Astrocyte (in vitro differentiated cells and primary cell): ENCODE measurements at regions not wholly inside any gene's neighbourhood (a gene's known extent, or its start where the extent isn't known, plus 50 kb on each side); places are given as distances from the start of the nearest gene placed in this dataset.

Experiments used
- DNase-seq: peaks from one replicate; pipeline ENCODE4 v3.0.0-alpha.2; 2010; ENCODE audit warnings: low read depth
- FAIRE-seq: peaks from 2 replicates; lab custom pipeline; 2011; peaks lifted over from hg19 to GRCh38; lab: Jason Lieb, UNC
- H2AFZ ChIP-seq: 2 replicates; pipeline ENCODE4 v1.6.0; 2012; ENCODE audit warnings: low read depth, low read length, inconsistent platforms
- H3K27ac ChIP-seq: 2 replicates; pipeline ENCODE4 v1.5.1; 2011; ENCODE audit warnings: low read depth, low read length, inconsistent platforms
- H3K27me3 ChIP-seq: 2 replicates; pipeline ENCODE4 v1.6.0; 2011; ENCODE audit warnings: low read length, inconsistent platforms; ENCODE audit not compliant: insufficient read depth
- H3K36me3 ChIP-seq: 2 replicates; pipeline ENCODE4 v1.5.1; 2011; ENCODE audit warnings: low read length, inconsistent platforms; ENCODE audit not compliant: insufficient read depth
- H3K4me1 ChIP-seq: 2 replicates; pipeline ENCODE4 v1.5.1; 2011; ENCODE audit warnings: low read length, inconsistent platforms; ENCODE audit not compliant: insufficient read depth
- H3K4me2 ChIP-seq: 2 replicates; pipeline ENCODE4 v1.6.0; 2012; ENCODE audit warnings: low read length, inconsistent platforms
- H3K4me3 ChIP-seq: 2 replicates; pipeline ENCODE4 v1.5.1; 2011; ENCODE audit warnings: low read depth, mild to moderate bottlenecking, low read length, inconsistent platforms; ENCODE audit not compliant: insufficient read depth
- H3K79me2 ChIP-seq: 2 replicates; pipeline ENCODE4 v1.6.0; 2012; ENCODE audit warnings: mild to moderate bottlenecking, low read length, inconsistent platforms; ENCODE audit not compliant: insufficient read depth
- H3K9ac ChIP-seq: 2 replicates; pipeline ENCODE4 v1.6.0; 2012; ENCODE audit warnings: mild to moderate bottlenecking, low read length, inconsistent platforms
- H3K9me3 ChIP-seq: 2 replicates; pipeline ENCODE4 v1.5.1; 2012; ENCODE audit warnings: low read depth, mild to moderate bottlenecking, low read length, inconsistent platforms; ENCODE audit not compliant: insufficient read depth
- H4K20me1 ChIP-seq: 2 replicates; pipeline ENCODE4 v1.6.0; 2012; ENCODE audit warnings: low read length, inconsistent platforms; ENCODE audit not compliant: insufficient read depth
- H3K27ac Mint-ChIP-seq: one replicate; pipeline ENCODE4 v1.8.0; 2021; ENCODE audit warnings: mild to moderate bottlenecking, mixed read lengths; ENCODE audit not compliant: unreplicated experiment
- H3K27me3 Mint-ChIP-seq: one replicate; pipeline ENCODE4 v1.8.0; 2021; ENCODE audit warnings: low read depth, mixed read lengths; ENCODE audit not compliant: unreplicated experiment
- H3K36me3 Mint-ChIP-seq: one replicate; pipeline ENCODE4 v1.8.0; 2021; ENCODE audit warnings: low read depth, mixed read lengths; ENCODE audit not compliant: unreplicated experiment
- H3K4me1 Mint-ChIP-seq: one replicate; pipeline ENCODE4 v1.8.0; 2021; ENCODE audit warnings: low read depth, mixed read lengths; ENCODE audit not compliant: unreplicated experiment
- H3K4me3 Mint-ChIP-seq: one replicate; pipeline ENCODE4 v1.8.0; 2021; ENCODE audit warnings: mild to moderate bottlenecking, moderate library complexity, mixed read lengths; ENCODE audit not compliant: unreplicated experiment
- H3K9me3 Mint-ChIP-seq: one replicate; pipeline ENCODE4 v1.8.0; 2021; ENCODE audit warnings: mild to moderate bottlenecking, mixed read lengths; ENCODE audit not compliant: unreplicated experiment
- EZH2 ChIP-seq: IDR thresholded peaks from 2 replicates; pipeline ENCODE4 v1.6.1; 2012; ENCODE audit warnings: mild to moderate bottlenecking, low read length, inconsistent platforms; ENCODE audit not compliant: insufficient read depth
- TF ChIP-seq, protein P1 (sequence below): IDR thresholded peaks from 2 replicates; pipeline ENCODE4 v1.5.1; 2011; ENCODE audit warnings: low read depth, mild to moderate bottlenecking, inconsistent platforms, low read length, moderate library complexity; ENCODE audit not compliant: insufficient read depth

- TF ChIP-seq, protein P1, sequence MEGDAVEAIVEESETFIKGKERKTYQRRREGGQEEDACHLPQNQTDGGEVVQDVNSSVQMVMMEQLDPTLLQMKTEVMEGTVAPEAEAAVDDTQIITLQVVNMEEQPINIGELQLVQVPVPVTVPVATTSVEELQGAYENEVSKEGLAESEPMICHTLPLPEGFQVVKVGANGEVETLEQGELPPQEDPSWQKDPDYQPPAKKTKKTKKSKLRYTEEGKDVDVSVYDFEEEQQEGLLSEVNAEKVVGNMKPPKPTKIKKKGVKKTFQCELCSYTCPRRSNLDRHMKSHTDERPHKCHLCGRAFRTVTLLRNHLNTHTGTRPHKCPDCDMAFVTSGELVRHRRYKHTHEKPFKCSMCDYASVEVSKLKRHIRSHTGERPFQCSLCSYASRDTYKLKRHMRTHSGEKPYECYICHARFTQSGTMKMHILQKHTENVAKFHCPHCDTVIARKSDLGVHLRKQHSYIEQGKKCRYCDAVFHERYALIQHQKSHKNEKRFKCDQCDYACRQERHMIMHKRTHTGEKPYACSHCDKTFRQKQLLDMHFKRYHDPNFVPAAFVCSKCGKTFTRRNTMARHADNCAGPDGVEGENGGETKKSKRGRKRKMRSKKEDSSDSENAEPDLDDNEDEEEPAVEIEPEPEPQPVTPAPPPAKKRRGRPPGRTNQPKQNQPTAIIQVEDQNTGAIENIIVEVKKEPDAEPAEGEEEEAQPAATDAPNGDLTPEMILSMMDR, result no peak
- TF ChIP-seq EZH2, result no peak
- no peak for DNase-seq
- H3K27ac Mint-ChIP-seq, result no peak overlapping the region
- Histone ChIP-seq H3K27ac (no peak overlapping the region), H3K4me2 (no peak overlapping the region), H3K79me2 (no peaks in the 10 kb centered on the region), H3K9me3 (peaks cover 8% of the 10 kb centered on the region), H3K36me3 (no peaks in the 10 kb centered on the region), H3K9ac (no peak overlapping the region), H3K4me1 (no peaks in the 10 kb centered on the region), H3K4me3 (no peak overlapping the region), H4K20me1 (no peaks in the 10 kb centered on the region), H2AFZ (no peak overlapping the region), H3K27me3 (no peaks in the 10 kb centered on the region)
- H3K36me3 Mint-ChIP-seq, result no peaks in the 10 kb centered on the region
- H3K4me1 Mint-ChIP-seq, result no peaks in the 10 kb centered on the region
- FAIRE-seq, result no peak
- H3K9me3 Mint-ChIP-seq, result no peaks in the 10 kb centered on the region
- H3K4me3 Mint-ChIP-seq, result no peak overlapping the region
- no peaks in the 10 kb centered on the region for H3K27me3 Mint-ChIP-seq
These were observed 259.7 kb downstream of the INSC start for GRCh38 chr11:15374418-15374817.

- Mint-ChIP-seq H3K27me3 (no peaks in the 10 kb centered on the region), H3K9me3 (no peaks in the 10 kb centered on the region), H3K4me1 (no peaks in the 10 kb centered on the region), H3K4me3 (no peak overlapping the region), H3K36me3 (no peaks in the 10 kb centered on the region), H3K27ac (no peak overlapping the region)
- Histone ChIP-seq H3K79me2 (no peaks in the 10 kb centered on the region), H2AFZ (no peak overlapping the region), H4K20me1 (no peaks in the 10 kb centered on the region), H3K4me2 (no peak overlapping the region), H3K36me3 (no peaks in the 10 kb centered on the region), H3K9me3 (peaks cover 8% of the 10 kb centered on the region), H3K9ac (no peak overlapping the region), H3K4me3 (no peak overlapping the region), H3K4me1 (no peaks in the 10 kb centered on the region), H3K27me3 (no peaks in the 10 kb centered on the region), H3K27ac (no peak overlapping the region)
- FAIRE-seq (no peak), DNase-seq (no peak)
- TF ChIP-seq EZH2, result no peak
- TF ChIP-seq, protein P1, result no peak
These were observed 264.2 kb downstream of the INSC start for GRCh38 chr11:15378941-15379340.

DNA sequence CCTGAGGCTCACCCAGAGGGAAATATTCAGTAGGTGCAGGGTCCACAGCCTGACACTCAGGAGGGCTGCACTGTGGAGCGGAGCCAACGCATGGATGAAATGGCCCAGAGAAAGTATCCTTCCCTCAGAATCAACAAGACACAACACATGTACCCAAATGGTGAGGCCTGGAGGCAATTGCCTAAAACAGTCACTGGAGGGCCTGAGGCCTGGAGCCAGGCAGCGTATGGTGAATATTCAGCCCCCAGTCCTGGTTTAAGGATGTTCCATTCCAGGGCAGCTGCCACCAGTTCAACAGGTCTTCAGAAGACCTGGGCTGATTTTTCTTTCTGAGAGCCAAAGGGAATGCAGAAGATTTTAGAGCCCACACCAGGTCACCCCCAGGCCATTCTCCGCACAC is 264.8 kb downstream of the INSC start:
- Mint-ChIP-seq H3K4me1 (no peaks in the 10 kb centered on the region), H3K27me3 (no peaks in the 10 kb centered on the region)
- no peak overlapping the region for H3K4me2 ChIP-seq

More for the DNA sequence above, 264.8 kb downstream of the INSC start:
- TF ChIP-seq, protein P1, result no peak
- TF ChIP-seq EZH2, result no peak
- DNase-seq (no peak), FAIRE-seq (no peak)
- Histone ChIP-seq H3K9me3 (peaks cover 8% of the 10 kb centered on the region), H4K20me1 (no peaks in the 10 kb centered on the region), H3K27me3 (no peaks in the 10 kb centered on the region), H3K4me1 (no peaks in the 10 kb centered on the region), H3K36me3 (no peaks in the 10 kb centered on the region), H2AFZ (no peak overlapping the region), H3K79me2 (no peaks in the 10 kb centered on the region), H3K9ac (no peak overlapping the region), H3K4me3 (no peak overlapping the region), H3K27ac (no peak overlapping the region)
- H3K4me3 Mint-ChIP-seq, result no peak overlapping the region
- no peaks in the 10 kb centered on the region for H3K9me3 Mint-ChIP-seq
- H3K36me3 Mint-ChIP-seq, result no peaks in the 10 kb centered on the region
- no peak overlapping the region for H3K27ac Mint-ChIP-seq
